ENCODE measurements at regions not wholly inside any gene's neighbourhood (a gene's known extent, or its start where the extent isn't known, plus 50 kb on each side); places are given as distances from the start of the nearest gene placed in this dataset.

DNA sequence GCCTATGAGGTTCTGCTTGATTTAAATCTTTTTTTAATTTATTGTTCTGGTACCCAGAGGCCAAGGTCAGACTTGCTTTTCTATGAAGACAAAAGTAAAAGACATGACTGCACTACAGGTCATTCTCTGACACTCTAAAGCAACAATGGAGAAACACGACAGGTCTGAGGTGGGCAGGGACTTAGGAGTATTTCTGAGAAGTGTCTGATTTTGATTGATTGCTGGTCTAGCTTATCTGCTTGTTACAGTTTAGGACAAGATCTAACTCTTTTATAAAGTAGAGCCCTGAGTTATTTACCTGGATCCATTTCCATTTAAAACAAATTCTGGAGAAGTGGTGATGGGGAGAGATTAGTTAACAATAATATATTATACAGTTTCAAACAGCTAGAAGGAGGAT is 115.2 kb upstream of the STT3B start:
- TF ChIP-seq CTCF (IDR thresholded peaks at IDR 0.05) (no peak), POLR2A (IDR thresholded peaks at IDR 0.05) (no peak), POLR2AphosphoS5 (IDR thresholded peaks at IDR 0.05) (no peak)

Measured in prostate gland (tissue), 2 donors.